GM04504 (cell line): ENCODE measurements at regions not wholly inside any gene's neighbourhood (a gene's known extent, or its start where the extent isn't known, plus 50 kb on each side); places are given as distances from the start of the nearest gene placed in this dataset.

Experiments used
- DNase-seq: peaks from one replicate; pipeline ENCODE4 v3.0.0-alpha.2; 2012; ENCODE audit warnings: low read depth

GRCh38 chr6:91534614-91535013 lies 947.7 kb upstream of the MAP3K7 start:
- DNase-seq, result no peak

- no peak for DNase-seq
These were observed 936.6 kb upstream of the MAP3K7 start for GRCh38 chr6:91523511-91523910.

GRCh38 chr6:91521999-91522398 lies 935.1 kb upstream of the MAP3K7 start:
- DNase-seq, result no peak

- DNase-seq, result no peak
These were observed 922.8 kb upstream of the MAP3K7 start for GRCh38 chr6:91509711-91510110.

- DNase-seq, result no peak
These were observed 922.2 kb upstream of the MAP3K7 start for GRCh38 chr6:91509039-91509438.

- no peak for DNase-seq
These were observed 919.6 kb upstream of the MAP3K7 start for GRCh38 chr6:91506509-91506908.

- no peak for DNase-seq
These were observed 918.3 kb upstream of the MAP3K7 start for GRCh38 chr6:91505199-91505598.

GRCh38 chr6:91501930-91502329 lies 915.1 kb upstream of the MAP3K7 start:
- no peak for DNase-seq

GRCh38 chr6:91500689-91501303 lies 913.9 kb upstream of the MAP3K7 start:
- no peak for DNase-seq

- DNase-seq, result no peak
These were observed 911.7 kb upstream of the MAP3K7 start for GRCh38 chr6:91498576-91498975.

- DNase-seq, result no peak
These were observed 910.9 kb upstream of the MAP3K7 start for GRCh38 chr6:91497770-91498169.

- DNase-seq, result no peak
These were observed 903.9 kb upstream of the MAP3K7 start for GRCh38 chr6:91490671-91491301.

- no peak for DNase-seq
These were observed 901.0 kb upstream of the MAP3K7 start for GRCh38 chr6:91487696-91488392.

- no peak for DNase-seq
These were observed 899.3 kb upstream of the MAP3K7 start for GRCh38 chr6:91486200-91486599.

GRCh38 chr6:91485047-91485446 lies 898.2 kb upstream of the MAP3K7 start:
- DNase-seq, result no peak

GRCh38 chr6:91483415-91484105 lies 896.7 kb upstream of the MAP3K7 start:
- DNase-seq, result no peak

GRCh38 chr6:91482498-91482897 lies 895.6 kb upstream of the MAP3K7 start:
- no peak for DNase-seq

GRCh38 chr6:91480402-91480801 lies 893.5 kb upstream of the MAP3K7 start:
- DNase-seq, result no peak

- no peak for DNase-seq
These were observed 890.8 kb upstream of the MAP3K7 start for GRCh38 chr6:91477688-91478087.

- no peak for DNase-seq
These were observed 889.1 kb upstream of the MAP3K7 start for GRCh38 chr6:91476000-91476399.

GRCh38 chr6:91465393-91465792 lies 878.5 kb upstream of the MAP3K7 start:
- no peak for DNase-seq

- DNase-seq, result no peak
These were observed 877.8 kb upstream of the MAP3K7 start for GRCh38 chr6:91464718-91465117.

GRCh38 chr6:91464201-91464600 lies 877.3 kb upstream of the MAP3K7 start:
- DNase-seq, result no peak
